ENCODE measurements at regions not wholly inside any gene's neighbourhood (a gene's known extent, or its start where the extent isn't known, plus 50 kb on each side); places are given as distances from the start of the nearest gene placed in this dataset.

- TF ChIP-seq CTCF (IDR thresholded peaks at IDR 0.05 in 8 of 11, conservative IDR thresholded peaks at IDR 0.05 in 3 of 11) (no peak), POLR2A (IDR thresholded peaks at IDR 0.05) (no peak)
These were observed 315.2 kb upstream of the MTPN start for GRCh38 chr7:136292365-136292764.
